KMS-11 (cell line): ENCODE measurements at regions not wholly inside any gene's neighbourhood (a gene's known extent, or its start where the extent isn't known, plus 50 kb on each side); places are given as distances from the start of the nearest gene placed in this dataset.

ENCODE experiments used
- H2AFZ ChIP-seq: fragments of 200-600 bp; sonication (generic); 2 replicates; pipeline ENCODE4 v1.6.1; 2016; ENCODE audit warnings: antibody characterized with exemption, mixed run types, low read depth
- H3K27ac ChIP-seq: fragments of 200-600 bp; sonication (generic); 2 replicates; pipeline ENCODE4 v1.6.1; 2016; ENCODE audit warnings: mild to moderate bottlenecking, mixed run types
- H3K27me3 ChIP-seq: fragments of 200-600 bp; sonication (generic); 2 replicates; pipeline ENCODE4 v1.6.1; 2017; ENCODE audit warnings: mild to moderate bottlenecking, low read depth, mixed run types, moderate library complexity; ENCODE audit not compliant: insufficient read depth
- H3K36me3 ChIP-seq: fragments of 200-600 bp; sonication (generic); 2 replicates; pipeline ENCODE4 v1.6.1; 2017; ENCODE audit warnings: mild to moderate bottlenecking, mixed run types; ENCODE audit not compliant: insufficient read depth
- H3K4me1 ChIP-seq: fragments of 200-600 bp; sonication (generic); 2 replicates; pipeline ENCODE4 v1.6.1; 2016; ENCODE audit warnings: mild to moderate bottlenecking, low read depth, mixed run types; ENCODE audit not compliant: poor library complexity, severe bottlenecking
- H3K4me2 ChIP-seq: fragments of 200-600 bp; sonication (generic); 2 replicates; pipeline ENCODE4 v1.7.0; 2016; ENCODE audit warnings: mild to moderate bottlenecking, mixed run types
- H3K4me3 ChIP-seq: fragments of 200-600 bp; sonication (generic); IDR thresholded peaks from 2 replicates; pipeline ENCODE4 v1.6.1; 2017; ENCODE audit warnings: low read depth, low read length, mixed read lengths; ENCODE audit not compliant: insufficient read depth
- H3K79me2 ChIP-seq: fragments of 200-600 bp; sonication (generic); 2 replicates; pipeline ENCODE4 v1.6.1; 2016; ENCODE audit warnings: low read depth, mixed run types; ENCODE audit not compliant: insufficient read depth
- H3K9ac ChIP-seq: fragments of 200-600 bp; sonication (generic); 2 replicates; pipeline ENCODE4 v1.6.1; 2016; ENCODE audit warnings: mild to moderate bottlenecking, mixed run types
- H4K20me1 ChIP-seq: fragments of 200-600 bp; sonication (generic); 2 replicates; pipeline ENCODE4 v1.6.1; 2016; ENCODE audit warnings: mild to moderate bottlenecking, mixed run types; ENCODE audit not compliant: insufficient read depth
- TF ChIP-seq, protein P1 (sequence below): fragments of 200-600 bp; sonication (generic); conservative IDR thresholded peaks from 2 replicates; pipeline ENCODE4 v1.6.1; 2017; ENCODE audit warnings: low read depth, mild to moderate bottlenecking, antibody characterized with exemption, low read length, moderate library complexity, mixed read lengths

DNA sequence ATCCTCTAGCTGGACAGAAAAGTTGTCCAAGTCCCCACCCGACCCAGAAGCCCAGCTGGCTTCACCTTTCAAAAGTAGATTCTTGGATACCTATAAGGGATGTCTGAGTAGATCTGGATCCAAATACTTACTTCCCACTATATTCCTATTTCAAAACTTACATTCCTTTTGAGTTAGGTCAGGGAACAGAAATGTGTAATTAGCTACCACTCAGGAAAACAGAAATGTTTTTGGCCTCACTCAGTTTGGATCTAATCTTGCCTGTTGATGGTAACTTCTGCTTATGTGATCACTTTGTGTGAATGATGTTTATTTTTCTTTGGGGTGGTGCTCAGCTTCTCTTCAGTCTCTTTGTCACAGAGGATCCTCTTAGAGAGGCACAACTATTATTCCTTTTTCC, 814.4 kb upstream of the RGS18 start:
- no peaks in the 10 kb centered on the region for H3K79me2 ChIP-seq
- no peak overlapping the region for H3K4me2 ChIP-seq
- no peak overlapping the region for H3K9ac ChIP-seq
- no peaks in the 10 kb centered on the region for H3K27me3 ChIP-seq
- no peak overlapping the region for H2AFZ ChIP-seq
- TF ChIP-seq, protein P1, sequence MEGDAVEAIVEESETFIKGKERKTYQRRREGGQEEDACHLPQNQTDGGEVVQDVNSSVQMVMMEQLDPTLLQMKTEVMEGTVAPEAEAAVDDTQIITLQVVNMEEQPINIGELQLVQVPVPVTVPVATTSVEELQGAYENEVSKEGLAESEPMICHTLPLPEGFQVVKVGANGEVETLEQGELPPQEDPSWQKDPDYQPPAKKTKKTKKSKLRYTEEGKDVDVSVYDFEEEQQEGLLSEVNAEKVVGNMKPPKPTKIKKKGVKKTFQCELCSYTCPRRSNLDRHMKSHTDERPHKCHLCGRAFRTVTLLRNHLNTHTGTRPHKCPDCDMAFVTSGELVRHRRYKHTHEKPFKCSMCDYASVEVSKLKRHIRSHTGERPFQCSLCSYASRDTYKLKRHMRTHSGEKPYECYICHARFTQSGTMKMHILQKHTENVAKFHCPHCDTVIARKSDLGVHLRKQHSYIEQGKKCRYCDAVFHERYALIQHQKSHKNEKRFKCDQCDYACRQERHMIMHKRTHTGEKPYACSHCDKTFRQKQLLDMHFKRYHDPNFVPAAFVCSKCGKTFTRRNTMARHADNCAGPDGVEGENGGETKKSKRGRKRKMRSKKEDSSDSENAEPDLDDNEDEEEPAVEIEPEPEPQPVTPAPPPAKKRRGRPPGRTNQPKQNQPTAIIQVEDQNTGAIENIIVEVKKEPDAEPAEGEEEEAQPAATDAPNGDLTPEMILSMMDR: no peak
- no peaks in the 10 kb centered on the region for H4K20me1 ChIP-seq
- no peak overlapping the region for H3K4me3 ChIP-seq
- H3K4me1 ChIP-seq: no peaks in the 10 kb centered on the region
- no peak overlapping the region for H3K27ac ChIP-seq
- no peaks in the 10 kb centered on the region for H3K36me3 ChIP-seq

GRCh38 chr1:191346381-191346780, 811.9 kb upstream of the RGS18 start:
- Histone ChIP-seq H2AFZ (no peak overlapping the region), H3K4me1 (no peaks in the 10 kb centered on the region), H3K79me2 (no peaks in the 10 kb centered on the region), H3K4me2 (no peak overlapping the region), H3K36me3 (no peaks in the 10 kb centered on the region), H3K27me3 (no peaks in the 10 kb centered on the region), H4K20me1 (no peaks in the 10 kb centered on the region), H3K4me3 (no peak overlapping the region), H3K9ac (no peak overlapping the region), H3K27ac (no peak overlapping the region)
- TF ChIP-seq, protein P1: no peak

GRCh38 chr1:191348328-191348727, 809.9 kb upstream of the RGS18 start:
- H3K4me3 ChIP-seq: no peak overlapping the region
- no peak overlapping the region for H2AFZ ChIP-seq
- no peak overlapping the region for H3K4me2 ChIP-seq
- no peak overlapping the region for H3K27ac ChIP-seq
- H3K79me2 ChIP-seq: no peaks in the 10 kb centered on the region
- no peaks in the 10 kb centered on the region for H4K20me1 ChIP-seq
- TF ChIP-seq, protein P1: no peak
- no peaks in the 10 kb centered on the region for H3K4me1 ChIP-seq
- no peak overlapping the region for H3K9ac ChIP-seq
- H3K36me3 ChIP-seq: no peaks in the 10 kb centered on the region
- no peaks in the 10 kb centered on the region for H3K27me3 ChIP-seq

DNA sequence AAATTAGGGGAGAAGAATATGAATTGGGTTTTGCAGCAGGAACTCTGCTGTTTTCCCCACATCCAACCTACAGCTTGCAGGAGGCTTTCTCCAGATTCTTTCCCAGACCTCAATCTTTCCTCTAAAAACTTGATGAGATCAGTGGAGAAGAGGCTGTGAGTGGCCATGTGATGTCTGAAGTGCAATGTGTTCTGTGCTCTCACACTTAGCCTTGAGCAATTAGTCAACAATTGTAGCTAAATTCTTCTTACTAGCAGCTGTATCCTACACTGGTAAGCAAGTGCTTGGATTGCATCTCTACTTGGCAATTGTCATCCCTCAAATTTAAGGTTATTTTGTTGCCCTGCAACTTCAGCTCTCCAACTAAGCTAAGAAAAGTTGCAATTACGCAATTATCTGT, 807.3 kb upstream of the RGS18 start:
- Histone ChIP-seq H3K4me3 (no peak overlapping the region), H3K79me2 (no peaks in the 10 kb centered on the region), H3K9ac (no peak overlapping the region), H3K4me2 (no peak overlapping the region), H3K27ac (no peak overlapping the region), H3K36me3 (no peaks in the 10 kb centered on the region), H3K4me1 (no peaks in the 10 kb centered on the region), H4K20me1 (no peaks in the 10 kb centered on the region), H2AFZ (no peak overlapping the region; the same call in 1 of the 2 replicates), H3K27me3 (no peaks in the 10 kb centered on the region)
- TF ChIP-seq, protein P1: no peak
